ENCODE measurements at regions not wholly inside any gene's neighbourhood (a gene's known extent, or its start where the extent isn't known, plus 50 kb on each side); places are given as distances from the start of the nearest gene placed in this dataset.

- no peak for TF ChIP-seq EZH2 (IDR thresholded peaks at IDR 0.05; ENCODE audit: low read length, unreplicated experiment)
- TF ChIP-seq, protein P1, sequence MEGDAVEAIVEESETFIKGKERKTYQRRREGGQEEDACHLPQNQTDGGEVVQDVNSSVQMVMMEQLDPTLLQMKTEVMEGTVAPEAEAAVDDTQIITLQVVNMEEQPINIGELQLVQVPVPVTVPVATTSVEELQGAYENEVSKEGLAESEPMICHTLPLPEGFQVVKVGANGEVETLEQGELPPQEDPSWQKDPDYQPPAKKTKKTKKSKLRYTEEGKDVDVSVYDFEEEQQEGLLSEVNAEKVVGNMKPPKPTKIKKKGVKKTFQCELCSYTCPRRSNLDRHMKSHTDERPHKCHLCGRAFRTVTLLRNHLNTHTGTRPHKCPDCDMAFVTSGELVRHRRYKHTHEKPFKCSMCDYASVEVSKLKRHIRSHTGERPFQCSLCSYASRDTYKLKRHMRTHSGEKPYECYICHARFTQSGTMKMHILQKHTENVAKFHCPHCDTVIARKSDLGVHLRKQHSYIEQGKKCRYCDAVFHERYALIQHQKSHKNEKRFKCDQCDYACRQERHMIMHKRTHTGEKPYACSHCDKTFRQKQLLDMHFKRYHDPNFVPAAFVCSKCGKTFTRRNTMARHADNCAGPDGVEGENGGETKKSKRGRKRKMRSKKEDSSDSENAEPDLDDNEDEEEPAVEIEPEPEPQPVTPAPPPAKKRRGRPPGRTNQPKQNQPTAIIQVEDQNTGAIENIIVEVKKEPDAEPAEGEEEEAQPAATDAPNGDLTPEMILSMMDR (conservative IDR thresholded peaks at IDR 0.05; ENCODE audit: low read depth, low read length) = no peak
Measured at GRCh38 chr2:9773903-9774239, 69.4 kb upstream of the TAF1B start.
